Pancreas (tissue), 10 donors: ENCODE measurements at regions not wholly inside any gene's neighbourhood (a gene's known extent, or its start where the extent isn't known, plus 50 kb on each side); places are given as distances from the start of the nearest gene placed in this dataset.
A peak's percentile ranks its signal among the peaks of the same experiment; 100 is the strongest.

Experiments
- ATAC-seq, 4 donors: fragments of 200-7000 bp; cut with Tn5 transposase; one replicate each; pipeline versions ENCODE4 v1.8.0 to v1.9.1; 2020; ENCODE audit warnings: mild to moderate bottlenecking in 4 of 4, moderate library complexity in 4 of 4
- DNase-seq, 6 donors: peaks; one replicate each; pipeline ENCODE4 v3.0.0-alpha.2; 2020
- FAIRE-seq: peaks from 2 replicates; lab custom pipeline; 2012; peaks lifted over from hg19 to GRCh38; lab: Jason Lieb, UNC
- H3K27ac ChIP-seq, 4 donors: fragments of 200-600 bp; sonication (generic); 1 replicate in 3 of 4; 2 replicates in 1 of 4; pipeline versions ENCODE4 v1.5.0 to v1.8.0; 2020
- H3K27me3 ChIP-seq, 4 donors: fragments of 200-600 bp; one replicate each; pipeline ENCODE4 v1.8.0; 2021
- H3K36me3 ChIP-seq, 3 donors: fragments of 200-600 bp; sonication (generic) in 1 of 3; one replicate each; pipeline versions ENCODE4 v1.5.0 to v1.8.0; 2020 to 2021
- H3K4me1 ChIP-seq, 3 donors: fragments of 200-600 bp; one replicate each; pipeline ENCODE4 v1.8.0; 2021
- H3K4me3 ChIP-seq, 4 donors: fragments of 200-600 bp; sonication (generic) in 2 of 4; one replicate each; pipeline versions ENCODE4 v1.5.0 to v1.8.0; 2020 to 2021
- H3K9me3 ChIP-seq, 4 donors: fragments of 200-600 bp; one replicate each; pipeline ENCODE4 v1.8.0; 2021
- CTCF ChIP-seq, 4 donors: fragments of 200-600 bp; sonication (generic) in 3 of 4; IDR thresholded peaks; one replicate each; pipeline versions ENCODE4 v1.5.0 to v1.8.0; 2021; ENCODE audit warnings: antibody characterized with exemption in 4 of 4
- WGBS, 2 donors: extraction: QIAGEN DNeasy Blood & Tissue Kit; methylation state at CpG; one replicate each; pipeline ENCODE4 v1.1.7; 2013; 5-methylcytosine and 5-hydroxymethylcytosine counted together
- intact Hi-C, 3 donors: fragments of 100-400 bp; cut with DNase I; formaldehyde crosslinking; loops; one replicate each; pipeline versions ENCODE4 v1.11.1 to v1.14.2; 2022
- donor health status: healthy with polysubstance abuse.
- donor health status: DM: no; HTN: no; CAD: no; lungs with moderate emphysema.
- donor health status: DM: no; HTN: no; CAD: no.
- donor health status: control.
- donor health status: control.
- donor health status: Bipolar disorder and iron deficiency.
- donor health status: DM: yes; HTN: yes; CAD: no.
- donor health status: DM: no; HTN: no; CAD: no.
- donor health status: DM: no; HTN: no; CAD: no.
- donor health status: DM: yes; HTN: yes; CAD: no.

GRCh38 chr3:94359996-94360395 is 297.1 kb downstream of the NSUN3 start:
- FAIRE-seq: no peak
- H3K27ac ChIP-seq: no peak overlapping the region
- no peak for ATAC-seq

GRCh38 chr3:94360987-94361386 is 298.1 kb downstream of the NSUN3 start:
- no peak overlapping the region for H3K4me3 ChIP-seq
- DNase-seq: peak in 2 of 6 donors; percentile 8 to 31
- no peaks in the 10 kb centered on the region for H3K4me1 ChIP-seq
- intact Hi-C loops: no loop called here
- H3K27ac ChIP-seq: no peak overlapping the region
- TF ChIP-seq CTCF (IDR thresholded peaks at IDR 0.05): no peak
- H3K27me3 ChIP-seq: no peaks in the 10 kb centered on the region
- peak in 3 of 4 donors; percentile 61 to 76 (median 66) for ATAC-seq
- no peak for FAIRE-seq
- no peaks in the 10 kb centered on the region for H3K36me3 ChIP-seq
- no peaks in the 10 kb centered on the region for H3K9me3 ChIP-seq

More at GRCh38 chr3:94359996-94360395, 297.1 kb downstream of the NSUN3 start:
- H3K27me3 ChIP-seq: no peaks in the 10 kb centered on the region
- no peaks in the 10 kb centered on the region for H3K4me1 ChIP-seq
- H3K9me3 ChIP-seq: no peaks in the 10 kb centered on the region
- H3K36me3 ChIP-seq: no peaks in the 10 kb centered on the region
- H3K4me3 ChIP-seq: no peak overlapping the region
- intact Hi-C loops: no loop called here
- DNase-seq: no peak
- 80 to 81% methylated on average over 2 of the region's 2 CpGs for WGBS, 2 donors
- no peak for TF ChIP-seq CTCF (IDR thresholded peaks at IDR 0.05)

GRCh38 chr3:94362393-94362792 is 299.5 kb downstream of the NSUN3 start:
- no peaks in the 10 kb centered on the region for H3K9me3 ChIP-seq
- no peak for FAIRE-seq
- H3K36me3 ChIP-seq: no peaks in the 10 kb centered on the region
- no peak overlapping the region for H3K27ac ChIP-seq
- no peak for TF ChIP-seq CTCF (IDR thresholded peaks at IDR 0.05)
- DNase-seq: no peak
- 54 to 57% methylated on average over 4 of the region's 4 CpGs for WGBS, 2 donors
- intact Hi-C loops: no loop called here
- no peak overlapping the region for H3K4me3 ChIP-seq
- no peaks in the 10 kb centered on the region for H3K4me1 ChIP-seq
- ATAC-seq: peak in 1 of 4 donors; percentile 57
- H3K27me3 ChIP-seq: no peaks in the 10 kb centered on the region

GRCh38 chr3:94365006-94365405 is 302.1 kb downstream of the NSUN3 start:
- no peak for FAIRE-seq

GRCh38 chr3:94372026-94372425 is 309.2 kb downstream of the NSUN3 start:
- no peak for TF ChIP-seq CTCF (IDR thresholded peaks at IDR 0.05)

More at GRCh38 chr3:94365006-94365405, 302.1 kb downstream of the NSUN3 start:
- ATAC-seq: no peak
- Histone ChIP-seq H3K4me3 (no peak overlapping the region), H3K36me3 (no peaks in the 10 kb centered on the region), H3K27ac (no peak overlapping the region), H3K27me3 (no peaks in the 10 kb centered on the region), H3K9me3 (no peaks in the 10 kb centered on the region), H3K4me1 (no peaks in the 10 kb centered on the region)
- TF ChIP-seq CTCF (IDR thresholded peaks at IDR 0.05): no peak
- intact Hi-C loops: no loop called here
- 83 to 84% methylated on average over 3 of the region's 3 CpGs for WGBS, 2 donors
- no peak for DNase-seq

More at GRCh38 chr3:94372026-94372425, 309.2 kb downstream of the NSUN3 start:
- no peaks in the 10 kb centered on the region for H3K9me3 ChIP-seq
- intact Hi-C loops: no loop called here
- no peak overlapping the region for H3K4me3 ChIP-seq
- no peak for DNase-seq
- FAIRE-seq: no peak
- no peaks in the 10 kb centered on the region for H3K36me3 ChIP-seq
- H3K27me3 ChIP-seq: no peaks in the 10 kb centered on the region
- no peak overlapping the region for H3K27ac ChIP-seq
- no peak for ATAC-seq
- H3K4me1 ChIP-seq: no peaks in the 10 kb centered on the region
